Activated naive CD4-positive, alpha-beta T cell treated with anti-CD3 and anti-CD28 coated beads for 36 hours (primary cell): ENCODE measurements at regions not wholly inside any gene's neighbourhood (a gene's known extent, or its start where the extent isn't known, plus 50 kb on each side); places are given as distances from the start of the nearest gene placed in this dataset.

Source experiments
- CTCF ChIA-PET: fragments of 350-600 bp; sonication (Branson Sonifier 250); formaldehyde crosslinking; loops from one replicate; lab custom pipeline; 2021; ENCODE audit warnings: antibody characterized with exemption; lab: Charles Lee
- DNase-seq: peaks from one replicate; pipeline ENCODE4 v3.0.0-alpha.2; 2020
- H3K27ac Mint-ChIP-seq: one replicate; pipeline ENCODE4 v1.8.0; 2021; ENCODE audit warnings: mild to moderate bottlenecking, mixed read lengths
- H3K27me3 Mint-ChIP-seq: one replicate; pipeline ENCODE4 v1.8.0; 2021; ENCODE audit warnings: low read depth, mixed read lengths
- H3K36me3 Mint-ChIP-seq: one replicate; pipeline ENCODE4 v1.8.0; 2021; ENCODE audit warnings: low read depth, mixed read lengths
- H3K4me1 Mint-ChIP-seq: one replicate; pipeline ENCODE4 v1.8.0; 2021; ENCODE audit warnings: low read depth, mixed read lengths
- H3K4me3 Mint-ChIP-seq: one replicate; pipeline ENCODE4 v1.8.0; 2021; ENCODE audit warnings: mild to moderate bottlenecking, moderate library complexity, mixed read lengths
- H3K9me3 Mint-ChIP-seq: one replicate; pipeline ENCODE4 v1.8.0; 2021; ENCODE audit warnings: mixed read lengths
- intact Hi-C: fragments of 100-400 bp; cut with micrococcal nuclease; formaldehyde crosslinking; loops from one replicate; pipeline ENCODE4 v1.15.1; 2023

DNA sequence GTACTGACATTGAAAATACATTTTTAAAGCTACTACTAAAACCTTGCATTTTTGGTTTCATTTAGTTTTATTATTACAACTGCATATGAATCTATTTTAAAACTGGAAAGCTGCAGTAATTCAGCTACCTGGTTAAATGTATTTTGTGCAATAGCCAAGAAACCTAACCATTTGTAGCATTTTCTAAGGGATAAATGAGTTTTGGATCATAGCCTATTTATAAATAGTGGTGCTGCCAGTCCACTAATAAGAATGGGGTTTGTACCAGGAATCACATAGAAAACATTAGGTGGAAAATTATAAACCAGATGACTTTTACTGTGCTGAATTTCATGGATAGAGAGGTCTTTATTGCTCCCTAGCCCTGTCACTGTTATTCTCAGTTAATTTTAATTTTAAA, 454.7 kb downstream of the DIPK2A start:
- Mint-ChIP-seq H3K27ac (no peak overlapping the region), H3K27me3 (peaks cover 3% of the 10 kb centered on the region), H3K4me3 (no peak overlapping the region), H3K9me3 (no peaks in the 10 kb centered on the region), H3K36me3 (no peaks in the 10 kb centered on the region), H3K4me1 (no peaks in the 10 kb centered on the region)
- intact Hi-C loops, result no loop called here
- DNase-seq, result no peak
- CTCF ChIA-PET, result no interaction called here

DNA sequence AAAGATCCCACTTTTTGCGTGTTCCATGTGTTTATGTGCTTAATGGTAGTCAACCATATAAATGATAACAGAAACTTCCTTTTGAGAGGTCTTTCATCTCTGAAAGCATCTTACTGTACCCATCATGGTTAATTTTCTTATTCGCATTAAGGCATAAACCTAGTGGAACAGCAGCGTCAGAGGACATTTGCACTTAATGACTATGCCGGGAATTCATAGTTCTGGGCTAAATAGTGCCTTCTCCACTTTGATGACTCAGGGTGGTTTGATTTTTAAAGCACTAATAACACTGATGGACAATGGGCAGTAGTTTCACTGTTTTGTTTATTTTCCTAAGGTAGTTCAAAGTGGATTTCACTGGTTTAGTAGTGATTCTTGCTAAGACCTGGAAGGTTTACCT, 455.3 kb downstream of the DIPK2A start:
- no peak overlapping the region for H3K27ac Mint-ChIP-seq

DNA sequence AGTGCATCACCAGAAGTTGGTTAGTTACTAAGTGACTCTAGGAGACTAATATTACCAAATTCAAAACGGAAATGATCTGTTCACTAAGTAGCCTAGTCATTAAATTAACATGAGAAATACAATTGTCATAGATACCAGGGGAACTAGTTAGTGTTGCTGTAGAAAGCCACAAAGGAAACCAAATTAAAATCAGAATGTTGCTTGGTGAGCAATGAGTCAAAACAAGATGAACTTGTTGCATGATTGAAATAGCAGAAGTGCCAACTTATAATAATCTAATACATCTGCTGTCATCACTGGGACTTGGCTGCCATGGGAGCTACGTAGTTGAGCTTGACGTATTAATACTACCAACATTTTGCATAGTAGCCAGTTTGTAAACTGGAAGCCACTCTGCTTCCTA, 458.1 kb downstream of the DIPK2A start:
- DNase-seq, result no peak
- intact Hi-C loops, result no loop called here
- H3K4me1 Mint-ChIP-seq, result no peaks in the 10 kb centered on the region
- no peak overlapping the region for H3K4me3 Mint-ChIP-seq
- H3K9me3 Mint-ChIP-seq, result no peaks in the 10 kb centered on the region
- H3K27me3 Mint-ChIP-seq, result peaks cover 3% of the 10 kb centered on the region
- H3K27ac Mint-ChIP-seq, result no peak overlapping the region
- CTCF ChIA-PET, result no interaction called here
- no peaks in the 10 kb centered on the region for H3K36me3 Mint-ChIP-seq

More for the DNA sequence above, 455.3 kb downstream of the DIPK2A start:
- CTCF ChIA-PET, result no interaction called here
- Mint-ChIP-seq H3K36me3 (no peaks in the 10 kb centered on the region), H3K27me3 (peaks cover 3% of the 10 kb centered on the region), H3K4me1 (no peaks in the 10 kb centered on the region), H3K4me3 (no peak overlapping the region), H3K9me3 (no peaks in the 10 kb centered on the region)
- DNase-seq, result no peak
- intact Hi-C loops, result no loop called here

DNA sequence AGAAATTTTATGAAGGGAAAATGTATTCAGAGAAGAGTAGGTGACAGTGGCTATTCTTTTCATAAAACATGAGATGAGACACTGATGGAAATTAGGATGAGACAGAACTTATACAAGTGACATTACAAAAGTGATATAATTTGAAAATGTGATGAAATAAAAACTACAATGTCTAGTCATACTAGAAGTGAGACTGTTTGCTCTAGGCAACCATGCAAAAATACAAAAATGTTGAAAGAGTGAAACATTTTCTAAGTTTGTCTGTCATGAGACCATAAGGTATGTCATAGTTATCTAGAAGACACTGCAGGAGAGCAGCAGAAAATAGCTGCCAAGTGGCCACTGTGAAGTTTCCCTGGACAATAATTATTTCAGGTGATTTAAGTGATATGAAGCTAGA, 459.5 kb downstream of the DIPK2A start:
- Mint-ChIP-seq H3K4me3 (no peak overlapping the region), H3K36me3 (no peaks in the 10 kb centered on the region), H3K27ac (no peak overlapping the region), H3K4me1 (no peaks in the 10 kb centered on the region), H3K9me3 (no peaks in the 10 kb centered on the region), H3K27me3 (peaks cover 3% of the 10 kb centered on the region)
- CTCF ChIA-PET, result no interaction called here
- no peak for DNase-seq
- intact Hi-C loops, result no loop called here

DNA sequence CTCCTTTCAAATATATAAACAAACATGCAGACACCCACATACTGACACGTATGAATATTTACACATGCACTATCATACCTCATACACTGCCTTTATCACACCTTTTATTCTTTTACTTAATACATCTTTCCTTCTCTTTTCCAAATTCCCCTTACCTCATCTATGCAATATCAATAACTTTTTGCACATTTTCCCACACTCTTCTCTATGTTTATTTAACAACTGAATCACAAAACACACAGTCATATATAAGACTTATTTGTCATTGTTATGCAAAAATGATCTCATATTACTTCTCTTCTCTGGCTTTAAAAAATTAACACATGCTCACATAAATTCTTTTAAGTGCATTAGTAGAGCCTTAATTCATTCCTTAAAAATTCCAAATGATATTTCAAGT, 461.4 kb downstream of the DIPK2A start:
- H3K27ac Mint-ChIP-seq, result no peak overlapping the region
- no peak overlapping the region for H3K4me3 Mint-ChIP-seq
- no peaks in the 10 kb centered on the region for H3K4me1 Mint-ChIP-seq
- no peak for DNase-seq
- CTCF ChIA-PET, result no interaction called here
- intact Hi-C loops, result no loop called here
- H3K27me3 Mint-ChIP-seq, result peaks cover 3% of the 10 kb centered on the region
- no peaks in the 10 kb centered on the region for H3K9me3 Mint-ChIP-seq
- no peaks in the 10 kb centered on the region for H3K36me3 Mint-ChIP-seq

DNA sequence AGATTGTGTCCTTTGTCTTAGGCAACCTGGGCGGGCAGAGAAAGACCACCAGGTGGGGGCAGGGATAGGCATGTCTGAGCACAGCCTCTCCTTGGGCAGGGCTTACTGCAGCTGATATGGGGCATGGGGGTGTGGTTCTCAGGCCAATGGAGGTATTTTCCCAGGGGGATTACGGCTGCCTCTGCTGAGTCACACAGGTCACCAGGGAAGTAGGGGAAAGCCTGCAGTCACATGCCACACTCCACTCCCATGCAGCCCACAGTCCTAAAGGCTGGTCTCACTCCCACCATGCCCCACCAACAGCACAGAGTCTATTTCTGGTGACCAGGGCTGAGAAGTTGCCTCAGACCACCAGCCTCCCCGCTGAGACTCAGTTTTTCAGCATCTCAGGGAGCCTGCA, 466.4 kb downstream of the DIPK2A start:
- CTCF ChIA-PET, result no interaction called here
- no peak overlapping the region for H3K4me3 Mint-ChIP-seq
- no peaks in the 10 kb centered on the region for H3K9me3 Mint-ChIP-seq
- no peaks in the 10 kb centered on the region for H3K27me3 Mint-ChIP-seq
- intact Hi-C loops, result no loop called here
- no peaks in the 10 kb centered on the region for H3K4me1 Mint-ChIP-seq
- H3K36me3 Mint-ChIP-seq, result no peaks in the 10 kb centered on the region
- DNase-seq, result no peak
- no peak overlapping the region for H3K27ac Mint-ChIP-seq

DNA sequence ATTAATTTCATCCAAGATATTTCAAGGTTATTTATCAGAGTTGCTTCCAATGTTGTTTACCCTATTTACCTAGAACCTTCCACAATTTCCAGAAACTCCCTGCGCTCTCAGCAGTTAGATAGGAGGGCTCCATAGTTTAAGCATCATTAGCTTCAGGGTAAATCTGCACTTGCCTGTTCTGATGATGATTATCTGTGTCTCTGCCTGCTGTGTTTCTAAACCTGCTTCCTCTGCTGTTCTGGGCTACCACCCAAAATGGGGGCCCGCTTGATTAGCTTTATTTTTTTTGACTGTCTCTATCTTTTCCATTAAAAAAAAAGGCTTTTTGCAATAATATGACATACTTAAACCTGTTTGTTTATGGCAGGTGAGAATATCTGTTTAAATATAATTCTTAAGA, 472.4 kb downstream of the DIPK2A start:
- Mint-ChIP-seq H3K4me1 (no peaks in the 10 kb centered on the region), H3K27ac (no peak overlapping the region), H3K27me3 (no peaks in the 10 kb centered on the region), H3K4me3 (no peak overlapping the region), H3K36me3 (no peaks in the 10 kb centered on the region), H3K9me3 (no peaks in the 10 kb centered on the region)
- CTCF ChIA-PET, result no interaction called here
- no peak for DNase-seq
- intact Hi-C loops, result no loop called here

DNA sequence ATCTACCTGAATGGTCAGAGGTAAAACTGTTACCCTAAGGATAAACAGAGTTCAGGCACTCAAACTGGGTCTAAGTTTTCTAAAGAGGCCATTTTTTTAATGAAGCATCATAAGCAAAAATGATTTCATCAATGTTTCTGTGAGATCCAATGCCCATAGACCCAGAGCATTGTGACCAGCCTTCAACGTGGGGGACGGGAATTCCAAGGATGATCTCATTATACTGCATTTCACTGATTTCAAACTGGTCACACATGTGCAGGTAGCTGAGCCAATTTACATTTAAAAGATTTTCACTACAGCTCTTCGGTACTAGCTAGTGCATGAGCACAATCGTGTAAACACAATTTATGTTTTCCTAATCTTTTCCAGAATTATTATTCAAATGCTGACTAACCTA, 472.9 kb downstream of the DIPK2A start:
- Mint-ChIP-seq H3K27ac (no peak overlapping the region), H3K4me1 (no peaks in the 10 kb centered on the region), H3K4me3 (no peak overlapping the region), H3K9me3 (no peaks in the 10 kb centered on the region), H3K36me3 (no peaks in the 10 kb centered on the region), H3K27me3 (peaks cover 2% of the 10 kb centered on the region)
- DNase-seq, result no peak
- intact Hi-C loops, result no loop called here
- CTCF ChIA-PET, result no interaction called here

DNA sequence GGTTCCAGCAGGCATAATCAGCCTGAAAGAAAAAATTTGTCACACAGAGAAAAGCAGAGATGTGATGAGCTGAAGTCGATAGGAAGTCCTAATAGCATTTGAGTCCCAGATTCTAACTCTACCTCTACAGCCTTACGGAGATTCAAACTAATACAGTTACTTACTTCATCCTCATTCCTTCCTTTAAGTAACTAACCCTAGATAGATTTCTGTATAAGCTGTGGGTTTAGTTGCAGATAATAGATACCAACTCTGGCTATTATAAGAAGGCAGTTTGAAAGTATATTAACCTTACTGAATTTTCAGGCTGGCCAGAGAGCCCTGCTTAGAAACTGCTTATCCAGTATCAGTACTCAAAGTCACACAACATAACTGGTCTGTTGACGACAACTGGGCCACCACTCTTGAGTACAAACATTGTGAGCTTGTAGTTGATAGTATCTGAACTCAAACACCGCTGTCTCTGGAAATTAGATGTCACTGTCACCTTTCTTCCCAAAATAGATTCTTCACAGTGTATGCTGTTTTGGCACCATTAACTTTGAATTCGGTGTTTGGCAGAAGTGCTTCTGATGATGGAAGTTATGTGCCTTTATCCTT, 484.3 kb downstream of the DIPK2A start:
- no peaks in the 10 kb centered on the region for H3K9me3 Mint-ChIP-seq
- CTCF ChIA-PET, result no interaction called here
- intact Hi-C loops, result no loop called here

DNA sequence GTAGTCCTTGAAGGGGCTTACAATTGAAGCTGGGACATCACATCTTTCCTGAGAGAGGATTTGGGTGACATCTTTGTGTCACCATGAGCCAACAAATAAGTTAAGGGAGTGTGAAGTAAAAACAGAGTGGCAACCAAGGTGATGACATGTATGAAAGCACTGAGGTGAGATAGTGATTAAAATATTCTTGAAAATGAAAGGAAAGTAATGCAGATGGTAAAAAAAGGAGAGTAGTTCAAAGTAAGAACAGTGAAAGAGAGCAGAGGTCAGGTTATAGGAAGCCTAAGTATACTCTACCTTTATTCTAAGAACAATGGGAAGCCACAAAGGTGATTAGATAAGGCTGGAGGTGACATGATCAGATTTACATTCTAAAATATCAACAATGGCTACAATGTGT, 486.1 kb downstream of the DIPK2A start:
- no peak overlapping the region for H3K27ac Mint-ChIP-seq
- no peaks in the 10 kb centered on the region for H3K36me3 Mint-ChIP-seq
- CTCF ChIA-PET, result no interaction called here
- no peak for DNase-seq
- H3K4me1 Mint-ChIP-seq, result no peaks in the 10 kb centered on the region
- no peak overlapping the region for H3K4me3 Mint-ChIP-seq
- no peaks in the 10 kb centered on the region for H3K9me3 Mint-ChIP-seq
- H3K27me3 Mint-ChIP-seq, result no peaks in the 10 kb centered on the region
- intact Hi-C loops, result no loop called here

More for the DNA sequence above, 484.3 kb downstream of the DIPK2A start:
- no peak for DNase-seq
- H3K4me1 Mint-ChIP-seq, result no peaks in the 10 kb centered on the region
- H3K27me3 Mint-ChIP-seq, result no peaks in the 10 kb centered on the region
- no peak overlapping the region for H3K4me3 Mint-ChIP-seq
- no peaks in the 10 kb centered on the region for H3K36me3 Mint-ChIP-seq
- no peak overlapping the region for H3K27ac Mint-ChIP-seq

DNA sequence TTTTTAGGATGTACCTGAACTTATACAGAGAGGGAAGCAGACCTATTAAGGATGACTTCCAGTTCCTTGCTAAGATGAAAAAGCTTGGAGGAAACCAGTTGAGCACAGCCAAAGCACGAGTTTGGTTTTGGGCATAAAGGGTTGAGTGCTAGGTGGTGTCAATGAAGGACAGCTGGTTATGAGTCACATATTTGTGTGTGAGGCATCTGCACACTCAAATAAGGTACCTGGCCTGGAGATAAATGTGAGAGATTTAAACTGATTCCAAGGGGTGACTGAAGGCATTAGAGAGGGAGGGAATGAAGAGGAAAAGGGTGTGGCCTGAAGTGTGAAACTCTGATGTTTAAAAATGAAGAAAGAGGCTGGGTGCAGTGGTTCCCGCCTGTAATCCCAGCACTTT, 486.7 kb downstream of the DIPK2A start:
- CTCF ChIA-PET, result interaction anchor here (0.6 kb wide), 1 partner anchor 280 kb away, joined by 4 read pairs; no protein-coding TSS in a partner anchor
- H3K4me1 Mint-ChIP-seq, result no peaks in the 10 kb centered on the region
- intact Hi-C loops, result no loop called here
- DNase-seq, result no peak
- H3K9me3 Mint-ChIP-seq, result no peaks in the 10 kb centered on the region
- H3K27ac Mint-ChIP-seq, result no peak overlapping the region
- no peaks in the 10 kb centered on the region for H3K27me3 Mint-ChIP-seq
- H3K4me3 Mint-ChIP-seq, result no peak overlapping the region
- H3K36me3 Mint-ChIP-seq, result no peaks in the 10 kb centered on the region

DNA sequence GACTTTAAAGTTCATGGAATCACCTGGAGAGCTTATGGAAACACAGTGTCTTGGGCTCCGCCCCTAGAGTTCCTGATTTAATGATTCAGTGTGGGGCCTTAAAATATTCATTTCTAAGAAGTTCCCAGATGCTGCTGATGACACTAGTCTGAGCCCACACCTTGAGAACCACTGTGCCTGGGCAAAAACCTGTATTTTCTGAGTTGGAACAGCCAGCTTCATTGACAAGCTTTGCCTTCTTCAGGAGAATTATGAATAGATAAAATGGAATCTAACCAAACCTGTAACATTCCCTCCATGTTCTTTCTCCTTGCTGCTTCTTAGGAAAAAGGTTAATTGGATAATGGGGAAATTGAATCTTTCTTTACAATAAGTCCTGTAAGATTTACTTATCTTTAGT, 490.7 kb downstream of the DIPK2A start:
- intact Hi-C loops, result no loop called here
- CTCF ChIA-PET, result no interaction called here
- H3K27ac Mint-ChIP-seq, result no peak overlapping the region
- no peaks in the 10 kb centered on the region for H3K4me1 Mint-ChIP-seq
- no peaks in the 10 kb centered on the region for H3K27me3 Mint-ChIP-seq
- no peak overlapping the region for H3K4me3 Mint-ChIP-seq
- DNase-seq, result no peak
- H3K36me3 Mint-ChIP-seq, result no peaks in the 10 kb centered on the region
- no peaks in the 10 kb centered on the region for H3K9me3 Mint-ChIP-seq

DNA sequence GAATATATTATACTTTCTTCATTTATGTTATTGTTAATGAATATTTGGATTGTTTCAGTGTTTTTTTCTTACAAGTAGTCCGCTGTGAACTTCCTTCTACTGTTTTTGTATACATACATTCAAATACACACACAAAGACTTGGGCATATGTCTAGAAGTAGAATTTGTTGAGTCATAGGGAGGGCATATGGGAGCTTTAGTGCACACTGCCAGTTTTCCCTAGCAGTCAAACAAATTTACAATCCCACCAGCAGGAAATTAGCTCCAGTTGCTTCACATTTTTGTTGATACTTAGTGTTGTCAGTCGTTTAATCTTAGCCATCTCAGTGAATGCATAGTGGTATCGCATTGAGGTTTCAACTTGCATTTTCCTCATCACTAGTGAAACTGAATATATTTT, 492.3 kb downstream of the DIPK2A start:
- CTCF ChIA-PET, result no interaction called here
- intact Hi-C loops, result no loop called here
- DNase-seq, result no peak
- no peaks in the 10 kb centered on the region for H3K9me3 Mint-ChIP-seq
- H3K27ac Mint-ChIP-seq, result no peak overlapping the region
- H3K36me3 Mint-ChIP-seq, result no peaks in the 10 kb centered on the region
- no peak overlapping the region for H3K4me3 Mint-ChIP-seq
- no peaks in the 10 kb centered on the region for H3K27me3 Mint-ChIP-seq
- H3K4me1 Mint-ChIP-seq, result no peaks in the 10 kb centered on the region

DNA sequence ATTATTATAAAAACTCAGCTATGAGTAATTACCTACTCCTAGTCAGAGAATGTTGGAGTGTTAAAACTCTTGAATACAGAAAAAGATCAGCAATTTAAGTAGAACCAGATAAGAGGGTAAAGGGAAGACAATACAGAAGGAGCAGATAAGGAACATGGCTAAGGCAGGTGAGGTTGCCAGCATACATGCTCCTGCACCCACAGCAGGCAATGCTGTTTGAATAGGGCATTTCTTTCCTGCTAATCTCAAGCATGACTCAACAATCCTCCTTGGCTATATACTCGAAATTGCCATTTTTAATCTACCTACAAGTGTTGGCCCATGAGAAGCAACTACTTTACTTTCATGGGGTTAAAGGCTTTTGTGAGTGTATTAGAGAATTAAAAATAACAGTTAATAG, 494.5 kb downstream of the DIPK2A start:
- no peaks in the 10 kb centered on the region for H3K36me3 Mint-ChIP-seq

More for the DNA sequence above, 494.5 kb downstream of the DIPK2A start:
- Mint-ChIP-seq H3K27ac (no peak overlapping the region), H3K9me3 (no peaks in the 10 kb centered on the region), H3K4me1 (no peaks in the 10 kb centered on the region), H3K27me3 (no peaks in the 10 kb centered on the region), H3K4me3 (no peak overlapping the region)
- CTCF ChIA-PET, result no interaction called here
- intact Hi-C loops, result no loop called here
- no peak for DNase-seq
